CD14-positive monocyte (primary cell): ENCODE measurements at regions not wholly inside any gene's neighbourhood (a gene's known extent, or its start where the extent isn't known, plus 50 kb on each side); places are given as distances from the start of the nearest gene placed in this dataset.
A peak's percentile ranks its signal among the peaks of the same experiment; 100 is the strongest.

Experiments
- DNase-seq, 3 donors: peaks; one replicate each; pipeline ENCODE4 v3.0.0-alpha.2; 2011 to 2022
- H2AFZ ChIP-seq: 2 replicates; pipeline ENCODE4 v1.6.0; 2012; ENCODE audit warnings: mild to moderate bottlenecking, low read depth, low read length, inconsistent platforms; ENCODE audit not compliant: insufficient read depth, poor library complexity, severe bottlenecking
- H3K27ac ChIP-seq, 2 donors: 1 replicate in 1 of 2; 2 replicates in 1 of 2; pipeline ENCODE4 v1.5.1; 2012 to 2013; ENCODE audit warnings: low read length in 2 of 2, control low read depth in 1 of 2, inconsistent platforms in 1 of 2, low read depth in 1 of 2, mild to moderate bottlenecking in 1 of 2
- H3K27me3 ChIP-seq, 2 donors: one replicate each; pipeline versions ENCODE4 v1.6.0 to v1.6.1; 2011 to 2013; ENCODE audit warnings: low read length in 2 of 2; ENCODE audit not compliant: control insufficient read depth in 2 of 2, insufficient read depth in 2 of 2
- H3K36me3 ChIP-seq, 2 donors: replicated peaks in 1 of 2; 1 replicate in 1 of 2; 2 replicates in 1 of 2; pipeline versions ENCODE4 v1.5.1 to v1.6.1; 2012 to 2013; ENCODE audit warnings: low read length in 2 of 2, control low read depth in 1 of 2, inconsistent platforms in 1 of 2, mild to moderate bottlenecking in 1 of 2; ENCODE audit not compliant: insufficient read depth in 2 of 2, control insufficient read depth in 1 of 2
- H3K4me1 ChIP-seq, 2 donors: 1 replicate in 1 of 2; 2 replicates in 1 of 2; pipeline versions ENCODE4 v1.5.1 to v1.6.1; 2012 to 2013; ENCODE audit warnings: low read length in 2 of 2, control low read depth in 1 of 2, inconsistent platforms in 1 of 2, mild to moderate bottlenecking in 1 of 2, moderate library complexity in 1 of 2; ENCODE audit not compliant: insufficient read depth in 2 of 2, control insufficient read depth in 1 of 2
- H3K4me2 ChIP-seq: replicated peaks from 2 replicates; pipeline ENCODE3; 2012; ENCODE audit warnings: low read length, moderate library complexity, mild to moderate bottlenecking; ENCODE audit not compliant: poor library complexity, severe bottlenecking; ENCODE audit errors: extremely low read depth
- H3K4me3 ChIP-seq, 3 experiments: fragments of 200-600 bp in 1 of 3; sonication (generic) in 1 of 3; replicated peaks in 1 of 3; 1 replicate in 2 of 3; 2 replicates in 1 of 3; pipeline ENCODE4 v1.5.1; 2011 to 2013; ENCODE audit warnings: low read length in 3 of 3, mild to moderate bottlenecking in 3 of 3, control low read depth in 2 of 3, low read depth in 2 of 3, inconsistent platforms in 1 of 3, moderate library complexity in 1 of 3
- H3K79me2 ChIP-seq: 2 replicates; pipeline ENCODE4 v1.6.0; 2012; ENCODE audit warnings: mild to moderate bottlenecking, control low read depth, inconsistent platforms, low read length, moderate library complexity; ENCODE audit not compliant: insufficient read depth
- H3K9ac ChIP-seq: 2 replicates; pipeline ENCODE4 v1.6.0; 2017; ENCODE audit warnings: low read length, mild to moderate bottlenecking; ENCODE audit not compliant: insufficient read depth, poor library complexity, severe bottlenecking
- H3K9me3 ChIP-seq, 2 donors: replicated peaks in 1 of 2; 1 replicate in 1 of 2; 2 replicates in 1 of 2; pipeline versions ENCODE4 v1.5.1 to v1.6.1; 2012 to 2013; ENCODE audit warnings: low read length in 2 of 2, control low read depth in 1 of 2; ENCODE audit not compliant: control insufficient read depth in 1 of 2, insufficient read depth in 1 of 2
- H4K20me1 ChIP-seq: 2 replicates; pipeline ENCODE4 v1.6.0; 2012; ENCODE audit warnings: mild to moderate bottlenecking, low read length, control low read depth, moderate library complexity; ENCODE audit not compliant: insufficient read depth
- H3K27ac Mint-ChIP-seq, 7 donors: one replicate each; pipeline ENCODE4 v1.8.0; 2020; ENCODE audit warnings: mild to moderate bottlenecking in 7 of 7, mixed read lengths in 7 of 7, moderate library complexity in 6 of 7, inconsistent platforms in 2 of 7
- H3K27me3 Mint-ChIP-seq, 3 donors: one replicate each; pipeline ENCODE4 v1.8.0; 2021 to 2022; ENCODE audit warnings: low read depth in 3 of 3, mild to moderate bottlenecking in 3 of 3, mixed read lengths in 3 of 3, moderate library complexity in 3 of 3, inconsistent platforms in 1 of 3
- H3K36me3 Mint-ChIP-seq, 2 donors: one replicate each; pipeline ENCODE4 v1.8.0; 2020; ENCODE audit warnings: mixed read lengths in 2 of 2, inconsistent platforms in 1 of 2, mild to moderate bottlenecking in 1 of 2
- H3K4me1 Mint-ChIP-seq: one replicate; pipeline ENCODE4 v1.8.0; 2020; ENCODE audit warnings: mild to moderate bottlenecking, mixed read lengths
- H3K4me3 Mint-ChIP-seq, 2 donors: one replicate each; pipeline ENCODE4 v1.8.0; 2020; ENCODE audit warnings: mild to moderate bottlenecking in 2 of 2, mixed read lengths in 2 of 2, moderate library complexity in 1 of 2
- H3K9me3 Mint-ChIP-seq, 7 donors: one replicate each; pipeline ENCODE4 v1.8.0; 2020 to 2022; ENCODE audit warnings: mixed read lengths in 7 of 7, mild to moderate bottlenecking in 6 of 7, moderate library complexity in 6 of 7, inconsistent platforms in 2 of 7
- CTCF ChIP-seq: fragments of 200-600 bp; IDR thresholded peaks from one replicate; pipeline ENCODE4 v1.8.0; 2022; ENCODE audit warnings: antibody characterized with exemption, mild to moderate bottlenecking
- WGBS: methylation state at CpG from one replicate; pipeline ENCODE4 v1.1.5; 2013; ENCODE audit warnings: missing lambda C conversion rate; ENCODE audit not compliant: insufficient coverage; 5-methylcytosine and 5-hydroxymethylcytosine counted together
- intact Hi-C, 2 donors: fragments of 100-400 bp; cut with micrococcal nuclease; formaldehyde crosslinking; loops; one replicate each; pipeline versions ENCODE4 v1.15.0 to v1.15.1; 2023

- H3K27me3 Mint-ChIP-seq = no peaks in the 10 kb centered on the region
- 97% methylated on average over 11 of the region's 13 CpGs for WGBS
- H3K27ac Mint-ChIP-seq = no peak overlapping the region
Measured at GRCh38 chr14:71230897-71231296, 323.6 kb downstream of the PCNX1 start.

GRCh38 chr14:71231521-71232393 lies 324.5 kb downstream of the PCNX1 start:
- peak overlapping the region in 4 of 7 donors; percentile 8 to 67 (median 52) for H3K27ac Mint-ChIP-seq

More at GRCh38 chr14:71230897-71231296, 323.6 kb downstream of the PCNX1 start:
- no peaks in the 10 kb centered on the region for H3K36me3 Mint-ChIP-seq
- Histone ChIP-seq H3K79me2 (no peaks in the 10 kb centered on the region), H4K20me1 (no peaks in the 10 kb centered on the region), H3K4me2 (no peak overlapping the region), H3K4me3 (no peak overlapping the region), H3K9me3 (no peaks in the 10 kb centered on the region), H3K27me3 (no peaks in the 10 kb centered on the region), H2AFZ (no peak overlapping the region), H3K4me1 (peaks cover 4 to 8% of the 10 kb centered on the region in 2 donors), H3K36me3 (no peaks in the 10 kb centered on the region), H3K27ac (no peak overlapping the region), H3K9ac (no peak overlapping the region)
- peaks cover 10% of the 10 kb centered on the region for H3K4me1 Mint-ChIP-seq
- H3K9me3 Mint-ChIP-seq = peaks cover 0 to 2% (median 0%) of the 10 kb centered on the region in 7 donors
- no peak for DNase-seq
- TF ChIP-seq CTCF = no peak
- intact Hi-C loops = no loop called here
- H3K4me3 Mint-ChIP-seq = no peak overlapping the region

More at GRCh38 chr14:71231521-71232393, 324.5 kb downstream of the PCNX1 start:
- no peaks in the 10 kb centered on the region for H3K27me3 ChIP-seq
- peak; percentile 14 to 44 (median 28) for DNase-seq
- H3K4me1 ChIP-seq = peaks cover 6 to 9% of the 10 kb centered on the region in 2 donors
- no peak overlapping the region for H3K4me2 ChIP-seq
- intact Hi-C loops = no loop called here
- no peak overlapping the region for H3K4me3 ChIP-seq
- no peaks in the 10 kb centered on the region for H3K36me3 ChIP-seq
- peaks cover 0 to 3% (median 0%) of the 10 kb centered on the region in 7 donors for H3K9me3 Mint-ChIP-seq
- H3K4me3 Mint-ChIP-seq = no peak overlapping the region
- no peak overlapping the region for H3K9ac ChIP-seq
- no peaks in the 10 kb centered on the region for H3K27me3 Mint-ChIP-seq
- WGBS = over 99% methylated on average over 10 of the region's 16 CpGs
- TF ChIP-seq CTCF = no peak
- no peaks in the 10 kb centered on the region for H3K9me3 ChIP-seq
- H3K4me1 Mint-ChIP-seq = peaks cover 18% of the 10 kb centered on the region
- no peaks in the 10 kb centered on the region for H3K36me3 Mint-ChIP-seq
- H3K27ac ChIP-seq = no peak overlapping the region
- H4K20me1 ChIP-seq = no peaks in the 10 kb centered on the region
- peak overlapping the region; percentile 52 for H2AFZ ChIP-seq
- H3K79me2 ChIP-seq = no peaks in the 10 kb centered on the region
